GM20000 (cell line): ENCODE measurements at regions not wholly inside any gene's neighbourhood (a gene's known extent, or its start where the extent isn't known, plus 50 kb on each side); places are given as distances from the start of the nearest gene placed in this dataset.

Source experiments
- DNase-seq: peaks from one replicate; pipeline ENCODE4 v3.0.0; 2012; ENCODE audit warnings: low spot score
- CTCF ChIP-seq: IDR thresholded peaks from 2 replicates; pipeline ENCODE4 v1.5.1; 2012; ENCODE audit warnings: mild to moderate bottlenecking, control low read depth; ENCODE audit errors: extremely low read depth, missing control alignments

GRCh38 chr3:64308931-64309330, 83.7 kb upstream of the PRICKLE2 start:
- TF ChIP-seq CTCF, result no peak
- DNase-seq, result no peak

- DNase-seq, result no peak
- TF ChIP-seq CTCF, result no peak
These were observed 81.5 kb upstream of the PRICKLE2 start for GRCh38 chr3:64306745-64307144.

- DNase-seq, result no peak
- no peak for TF ChIP-seq CTCF
These were observed 80.5 kb upstream of the PRICKLE2 start for GRCh38 chr3:64305731-64306130.

GRCh38 chr3:64304828-64305410, 79.7 kb upstream of the PRICKLE2 start:
- DNase-seq, result no peak
- no peak for TF ChIP-seq CTCF

- no peak for DNase-seq
- no peak for TF ChIP-seq CTCF
These were observed 78.6 kb upstream of the PRICKLE2 start for GRCh38 chr3:64303881-64304280.

- DNase-seq, result no peak
- no peak for TF ChIP-seq CTCF
These were observed 78.1 kb upstream of the PRICKLE2 start for GRCh38 chr3:64303401-64303800.

GRCh38 chr3:64301476-64301875, 76.2 kb upstream of the PRICKLE2 start:
- no peak for DNase-seq
- TF ChIP-seq CTCF, result no peak
